ENCODE measurements at regions not wholly inside any gene's neighbourhood (a gene's known extent, or its start where the extent isn't known, plus 50 kb on each side); places are given as distances from the start of the nearest gene placed in this dataset.

DNA sequence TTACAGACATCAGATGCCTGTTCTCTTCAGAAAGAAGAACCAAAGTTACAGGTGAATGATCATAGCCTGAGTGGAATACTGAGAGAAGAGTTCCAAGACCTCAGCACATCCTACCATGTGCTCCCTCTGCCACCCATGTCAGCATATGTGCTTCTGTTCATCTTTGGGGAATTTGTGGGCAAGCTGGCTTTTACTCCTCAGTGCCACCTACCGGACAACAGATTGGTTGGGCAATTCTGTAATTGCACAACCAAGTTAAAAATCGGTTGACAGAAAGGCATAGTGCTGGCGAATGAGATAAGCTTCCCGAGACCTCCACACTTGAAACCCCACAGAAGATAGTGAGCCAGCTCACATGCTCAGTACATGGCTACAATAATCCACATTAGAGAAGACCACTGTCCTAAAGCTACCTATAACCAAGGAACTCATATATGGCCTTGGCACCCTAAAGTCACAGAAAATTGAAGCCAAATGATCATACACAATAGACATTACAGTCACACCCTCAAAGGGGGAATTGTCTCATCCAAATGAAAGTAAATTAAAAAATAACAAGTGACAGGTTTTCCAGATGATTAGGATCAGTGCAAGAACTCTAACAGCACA is 1238.0 kb upstream of the NUDT12 start:
- no peak for DNase-seq

- DNase-seq = no peak
Measured at GRCh38 chr5:104793755-104794080, 1231.1 kb upstream of the NUDT12 start.

DNA sequence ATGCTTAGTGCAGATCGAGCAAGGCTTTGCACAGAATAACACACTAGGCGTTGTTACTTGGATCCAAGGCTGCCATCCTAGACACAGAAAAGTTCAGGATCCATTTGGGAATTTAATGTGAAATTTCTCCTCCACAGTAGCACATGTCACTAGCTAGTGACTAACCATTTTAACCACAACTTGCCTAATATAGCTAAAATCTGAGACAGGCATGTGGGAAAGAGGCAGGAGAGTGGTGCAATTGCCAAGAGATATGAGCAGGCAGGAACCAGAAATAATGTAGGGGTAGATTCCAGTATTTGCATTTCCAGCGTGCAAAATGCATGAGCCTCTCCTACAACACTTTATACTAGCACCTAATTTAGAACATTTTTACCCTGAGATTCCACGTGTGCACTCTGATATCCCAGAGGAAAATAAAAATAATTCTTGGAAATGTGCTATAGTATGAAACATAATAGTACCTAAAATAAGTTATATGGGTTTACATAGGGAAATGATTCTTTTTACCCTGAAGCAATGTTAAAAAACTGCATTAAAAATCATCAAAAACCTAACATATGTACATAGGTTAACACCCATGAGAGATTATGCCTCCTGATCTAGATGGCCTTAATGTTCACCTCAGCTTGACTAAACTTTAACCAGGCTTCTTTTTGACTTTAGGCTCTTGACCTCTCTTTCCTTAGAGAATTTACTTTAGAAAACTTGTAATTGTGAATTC is 1230.6 kb upstream of the NUDT12 start:
- no peak for DNase-seq

- DNase-seq = no peak
Measured at GRCh38 chr5:104789366-104789765, 1226.8 kb upstream of the NUDT12 start.

- DNase-seq = no peak
Measured at GRCh38 chr5:104785097-104785496, 1222.5 kb upstream of the NUDT12 start.

GRCh38 chr5:104774372-104774771 is 1211.8 kb upstream of the NUDT12 start:
- no peak for DNase-seq

DNA sequence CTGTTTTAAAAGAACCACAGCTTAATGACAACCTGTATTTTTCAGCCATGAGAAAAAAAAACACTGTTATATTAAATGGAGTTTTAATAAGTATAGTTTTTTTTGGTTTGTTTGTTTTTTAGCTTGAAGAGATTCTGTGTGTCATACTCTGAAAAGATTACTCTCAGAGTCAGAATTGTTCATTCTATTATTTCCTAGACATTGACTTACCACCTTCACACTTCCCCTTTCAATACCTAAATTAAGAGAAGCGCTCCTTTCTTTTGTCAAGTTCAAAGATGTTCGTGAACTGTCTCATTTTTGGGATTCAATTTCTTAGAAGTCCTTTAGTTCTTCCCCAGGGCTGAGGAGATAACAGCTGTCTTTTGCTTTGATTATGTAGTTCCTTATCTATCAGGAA is 1201.6 kb upstream of the NUDT12 start:
- no peak for DNase-seq

DNA sequence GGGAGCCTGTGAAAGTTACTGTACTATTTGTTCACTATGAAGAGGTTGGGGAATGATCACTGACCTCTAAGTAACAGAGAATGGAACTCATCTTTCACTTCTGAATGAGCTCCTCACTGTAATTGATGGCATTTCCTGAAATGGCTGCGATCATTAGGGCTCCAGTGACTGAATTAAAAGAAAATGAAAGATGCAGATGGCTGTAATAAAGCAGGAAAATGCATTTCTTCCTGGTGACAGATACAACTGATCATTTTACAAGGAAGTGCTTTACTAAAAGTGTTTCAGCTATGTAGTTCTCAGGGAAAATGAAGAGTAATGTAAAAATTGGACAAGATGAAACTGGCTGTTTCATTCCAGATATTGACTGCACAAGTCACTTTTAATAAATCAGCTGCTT is 1200.6 kb upstream of the NUDT12 start:
- DNase-seq = no peak

DNA sequence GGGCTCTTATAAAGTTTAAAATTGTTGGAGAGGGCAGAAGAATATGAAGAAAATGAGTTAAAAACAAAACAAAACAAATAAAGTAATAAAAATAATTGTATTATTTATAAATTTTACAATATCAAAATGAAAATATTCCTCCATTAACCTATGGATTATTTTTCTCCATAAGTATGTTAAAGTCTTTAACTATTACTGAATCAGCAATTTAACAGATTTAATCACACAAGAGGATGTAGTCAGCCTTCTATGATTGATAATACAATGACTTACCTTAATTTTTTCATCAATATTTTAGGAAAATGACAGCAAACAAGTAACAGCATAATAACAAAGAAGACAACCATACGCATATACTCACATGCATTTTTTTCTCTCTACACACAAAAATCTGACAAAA is 1195.3 kb upstream of the NUDT12 start:
- no peak for DNase-seq

GRCh38 chr5:104755806-104756205 is 1193.2 kb upstream of the NUDT12 start:
- DNase-seq = no peak

GRCh38 chr5:104754311-104754995 is 1191.9 kb upstream of the NUDT12 start:
- DNase-seq = no peak

DNA sequence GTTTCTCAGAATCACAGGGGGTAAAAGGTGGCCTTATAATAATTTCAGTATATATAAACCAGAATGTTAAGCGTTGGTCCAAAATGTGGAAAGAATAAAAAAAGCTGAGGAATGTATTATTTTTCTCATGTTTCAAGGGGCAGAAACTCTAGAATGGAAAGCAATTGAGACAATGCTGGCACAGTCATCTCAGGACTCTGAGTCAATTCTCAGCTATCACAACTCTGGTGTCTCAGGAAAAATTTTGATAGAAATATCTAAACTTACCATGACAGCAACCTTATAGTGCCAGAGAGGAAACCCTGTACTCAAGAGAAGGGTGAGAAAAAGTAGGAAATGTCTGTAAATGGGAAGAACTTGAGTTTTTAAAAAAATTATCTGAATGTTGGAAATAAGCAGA is 1189.4 kb upstream of the NUDT12 start:
- no peak for DNase-seq

DNA sequence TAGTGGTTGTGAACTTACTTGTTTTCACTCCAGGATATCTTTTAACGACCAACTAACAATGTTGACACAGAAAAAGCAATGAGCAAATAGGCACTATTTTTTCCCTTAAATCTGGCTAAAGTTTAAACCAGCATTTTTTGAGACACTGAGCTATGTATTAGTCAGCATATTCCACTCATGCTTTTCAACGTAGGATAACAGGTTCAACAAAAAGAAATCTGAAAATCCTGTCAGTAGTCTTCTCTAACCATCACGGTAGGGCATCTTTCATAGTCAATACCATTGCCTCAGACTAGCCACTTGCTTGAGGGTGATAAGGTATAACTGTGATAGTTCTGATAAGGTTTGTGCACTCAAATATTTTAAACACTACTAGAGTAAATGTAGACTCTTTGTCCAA is 1177.3 kb upstream of the NUDT12 start:
- no peak for DNase-seq

GRCh38 chr5:104739503-104739902 is 1176.9 kb upstream of the NUDT12 start:
- no peak for DNase-seq

- no peak for DNase-seq
Measured at GRCh38 chr5:104736073-104736472, 1173.5 kb upstream of the NUDT12 start.

- no peak for DNase-seq
Measured at GRCh38 chr5:104734046-104734445, 1171.5 kb upstream of the NUDT12 start.

GRCh38 chr5:104733063-104733669 is 1170.6 kb upstream of the NUDT12 start:
- no peak for DNase-seq

- no peak for DNase-seq
Measured at GRCh38 chr5:104731331-104731730, 1168.7 kb upstream of the NUDT12 start.

DNA sequence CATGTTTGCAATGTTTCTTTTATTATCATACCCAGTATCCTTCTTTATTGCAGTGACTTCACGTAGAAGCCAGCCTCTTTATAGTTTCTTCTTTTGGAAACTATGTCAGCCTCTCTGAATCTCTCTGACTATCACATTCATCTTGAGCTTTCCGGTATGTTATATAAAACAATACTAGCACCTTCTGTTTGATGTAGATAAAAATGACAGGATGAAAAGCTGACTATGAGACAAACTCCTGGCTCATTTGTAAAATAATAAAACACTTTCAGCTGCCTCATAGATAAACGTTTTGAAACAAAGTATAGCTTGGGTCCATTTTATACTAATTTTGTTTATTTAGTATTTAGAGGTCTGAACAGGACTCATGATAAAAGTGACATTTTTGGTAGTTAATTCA is 1145.4 kb upstream of the NUDT12 start:
- DNase-seq = no peak

DNA sequence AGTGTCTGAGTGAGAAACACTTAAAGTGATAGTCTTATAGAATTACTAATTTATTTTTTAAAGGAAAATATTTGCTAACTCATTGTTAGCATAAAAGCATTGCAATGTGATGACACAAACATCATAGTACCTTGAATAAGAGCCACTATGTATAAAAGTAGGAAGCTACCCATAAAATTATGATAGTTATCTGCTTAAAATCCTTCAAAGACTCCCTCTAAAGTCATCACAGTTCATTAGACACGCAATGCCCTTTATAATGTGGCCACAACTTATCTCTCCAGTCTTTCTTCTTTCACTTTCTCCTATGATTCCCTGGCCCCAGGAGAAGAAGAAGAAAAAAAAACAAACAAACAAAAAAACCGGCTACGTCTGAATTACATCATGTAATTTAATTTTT is 1144.0 kb upstream of the NUDT12 start:
- no peak for DNase-seq

DNA sequence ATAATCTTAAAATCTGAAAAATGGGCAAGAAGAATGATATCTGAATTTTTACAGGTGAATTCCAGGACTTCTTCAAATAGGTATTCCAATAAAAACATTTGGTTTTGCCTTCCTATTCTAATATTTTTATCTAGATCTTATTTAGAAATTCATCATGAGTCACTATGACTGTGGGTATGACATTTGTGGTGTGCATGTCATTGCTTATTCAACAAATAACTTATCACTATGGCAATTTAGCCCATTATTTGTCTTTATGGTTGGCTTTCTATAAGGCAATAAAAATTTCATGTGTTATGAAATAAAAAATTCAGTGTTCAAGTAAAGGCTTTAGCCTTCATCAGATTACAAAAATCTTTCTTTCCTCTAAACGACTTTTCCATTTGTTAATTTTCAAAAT is 1139.6 kb upstream of the NUDT12 start:
- DNase-seq = no peak

GRCh38 chr5:104699438-104699837 is 1136.8 kb upstream of the NUDT12 start:
- DNase-seq = no peak

DNA sequence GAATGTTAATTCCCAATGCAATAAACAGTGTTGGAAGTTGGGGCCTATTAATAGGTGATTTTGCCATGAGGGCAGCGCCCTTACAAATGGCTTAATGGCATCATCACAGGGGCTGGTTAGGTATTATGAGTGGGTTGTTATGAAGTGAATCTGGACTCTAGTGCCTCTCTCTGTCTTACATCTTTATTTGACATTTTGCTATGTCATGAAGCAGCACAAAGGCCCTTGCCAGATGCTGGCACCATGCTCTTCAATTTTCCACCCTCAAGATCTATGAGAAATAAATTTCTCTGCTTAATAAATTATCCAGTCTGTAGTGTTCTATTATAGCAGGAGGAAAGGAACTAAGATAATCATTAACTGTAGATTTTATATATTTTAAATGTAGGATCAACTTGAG is 1098.7 kb upstream of the NUDT12 start:
- DNase-seq = no peak

All from nucleus accumbens (tissue), 56 donors.